Fibroblast of mammary gland (primary cell): ENCODE measurements at regions not wholly inside any gene's neighbourhood (a gene's known extent, or its start where the extent isn't known, plus 50 kb on each side); places are given as distances from the start of the nearest gene placed in this dataset.

Experiments used
- DNase-seq: peaks from one replicate; pipeline ENCODE4 v3.0.0-alpha.2; 2010; ENCODE audit warnings: low read depth
- H3K4me3 ChIP-seq: 2 replicates; pipeline ENCODE4 v1.5.1; 2011; ENCODE audit warnings: low read depth, mild to moderate bottlenecking, low read length, moderate library complexity; ENCODE audit not compliant: control insufficient read depth
- TF ChIP-seq, protein P1 (sequence below): conservative IDR thresholded peaks from 2 replicates; pipeline ENCODE4 v1.5.1; 2011; ENCODE audit warnings: low read depth, low read length, inconsistent platforms; ENCODE audit not compliant: control insufficient read depth, insufficient read depth

DNA sequence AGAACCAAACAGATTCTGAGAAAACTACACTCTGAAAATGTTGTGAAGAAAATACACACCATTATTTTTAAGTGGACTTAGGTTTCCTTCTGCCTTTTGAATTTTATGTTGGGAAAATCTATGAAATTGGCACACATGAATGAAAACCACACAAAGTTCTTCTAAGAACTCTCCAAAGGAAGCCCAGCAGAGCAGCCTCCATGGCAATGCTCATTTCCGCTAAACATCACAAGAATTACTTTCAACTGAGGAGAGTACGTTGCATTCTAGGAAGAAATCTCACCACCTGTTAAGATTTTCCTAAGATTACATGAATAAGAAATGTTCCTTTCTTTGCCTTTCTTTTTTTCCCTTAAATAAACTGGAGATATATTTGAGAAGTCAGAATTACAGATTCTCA lies 154.2 kb downstream of the BARHL2 start:
- TF ChIP-seq, protein P1, sequence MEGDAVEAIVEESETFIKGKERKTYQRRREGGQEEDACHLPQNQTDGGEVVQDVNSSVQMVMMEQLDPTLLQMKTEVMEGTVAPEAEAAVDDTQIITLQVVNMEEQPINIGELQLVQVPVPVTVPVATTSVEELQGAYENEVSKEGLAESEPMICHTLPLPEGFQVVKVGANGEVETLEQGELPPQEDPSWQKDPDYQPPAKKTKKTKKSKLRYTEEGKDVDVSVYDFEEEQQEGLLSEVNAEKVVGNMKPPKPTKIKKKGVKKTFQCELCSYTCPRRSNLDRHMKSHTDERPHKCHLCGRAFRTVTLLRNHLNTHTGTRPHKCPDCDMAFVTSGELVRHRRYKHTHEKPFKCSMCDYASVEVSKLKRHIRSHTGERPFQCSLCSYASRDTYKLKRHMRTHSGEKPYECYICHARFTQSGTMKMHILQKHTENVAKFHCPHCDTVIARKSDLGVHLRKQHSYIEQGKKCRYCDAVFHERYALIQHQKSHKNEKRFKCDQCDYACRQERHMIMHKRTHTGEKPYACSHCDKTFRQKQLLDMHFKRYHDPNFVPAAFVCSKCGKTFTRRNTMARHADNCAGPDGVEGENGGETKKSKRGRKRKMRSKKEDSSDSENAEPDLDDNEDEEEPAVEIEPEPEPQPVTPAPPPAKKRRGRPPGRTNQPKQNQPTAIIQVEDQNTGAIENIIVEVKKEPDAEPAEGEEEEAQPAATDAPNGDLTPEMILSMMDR: no peak
- H3K4me3 ChIP-seq: no peak overlapping the region
- no peak for DNase-seq

DNA sequence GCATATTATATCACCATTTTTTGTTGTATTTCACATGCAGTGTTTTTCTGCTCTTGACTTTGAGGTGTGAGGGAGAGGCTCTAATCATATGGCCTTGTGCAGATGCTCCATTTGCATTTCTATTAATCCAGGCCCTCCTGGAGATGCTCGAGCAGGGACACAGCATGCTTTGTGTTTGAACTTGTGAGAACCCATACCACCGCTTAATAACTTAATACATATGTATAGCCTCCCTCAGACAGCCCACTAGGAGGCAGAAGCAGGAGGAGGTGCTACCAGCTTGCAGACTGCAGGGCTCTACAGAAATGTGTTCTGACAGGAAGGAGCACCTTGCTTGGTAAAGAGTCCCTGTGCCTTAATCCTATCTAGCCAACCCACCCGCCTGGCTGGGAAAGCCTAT lies 155.2 kb downstream of the BARHL2 start:
- no peak overlapping the region for H3K4me3 ChIP-seq
- TF ChIP-seq, protein P1: no peak
- DNase-seq: no peak

DNA sequence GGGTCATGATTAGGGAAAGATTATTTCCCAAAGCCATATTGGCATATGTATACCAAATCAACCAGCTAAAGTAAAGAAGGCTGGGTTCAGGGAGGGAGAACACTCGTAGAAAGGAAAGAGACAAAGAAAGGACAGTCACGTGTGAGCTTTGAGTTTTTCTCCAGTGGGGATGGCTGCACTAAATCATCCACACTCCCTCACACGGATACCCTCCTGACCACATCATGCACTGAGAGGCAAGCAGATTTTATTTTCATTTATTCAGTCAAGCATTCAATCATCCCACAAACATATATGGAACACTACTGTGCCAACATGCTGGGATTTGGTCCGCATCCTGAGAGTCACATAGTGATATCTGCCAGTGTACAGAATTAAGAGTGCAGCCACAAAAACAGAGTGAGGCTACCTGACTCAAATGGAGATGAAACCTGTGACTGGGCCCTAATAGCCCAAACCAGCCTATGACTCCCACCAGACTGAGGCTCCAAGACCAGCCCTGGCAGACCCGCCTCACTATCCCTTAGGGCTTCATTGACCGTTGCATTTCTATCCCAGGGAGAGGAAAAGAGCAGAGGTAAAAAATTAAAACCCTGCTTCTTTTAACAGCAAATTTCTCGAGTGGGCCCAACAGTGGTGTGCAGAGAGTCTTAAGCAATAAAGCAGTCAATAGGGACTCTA lies 155.9 kb downstream of the BARHL2 start:
- no peak overlapping the region for H3K4me3 ChIP-seq

DNA sequence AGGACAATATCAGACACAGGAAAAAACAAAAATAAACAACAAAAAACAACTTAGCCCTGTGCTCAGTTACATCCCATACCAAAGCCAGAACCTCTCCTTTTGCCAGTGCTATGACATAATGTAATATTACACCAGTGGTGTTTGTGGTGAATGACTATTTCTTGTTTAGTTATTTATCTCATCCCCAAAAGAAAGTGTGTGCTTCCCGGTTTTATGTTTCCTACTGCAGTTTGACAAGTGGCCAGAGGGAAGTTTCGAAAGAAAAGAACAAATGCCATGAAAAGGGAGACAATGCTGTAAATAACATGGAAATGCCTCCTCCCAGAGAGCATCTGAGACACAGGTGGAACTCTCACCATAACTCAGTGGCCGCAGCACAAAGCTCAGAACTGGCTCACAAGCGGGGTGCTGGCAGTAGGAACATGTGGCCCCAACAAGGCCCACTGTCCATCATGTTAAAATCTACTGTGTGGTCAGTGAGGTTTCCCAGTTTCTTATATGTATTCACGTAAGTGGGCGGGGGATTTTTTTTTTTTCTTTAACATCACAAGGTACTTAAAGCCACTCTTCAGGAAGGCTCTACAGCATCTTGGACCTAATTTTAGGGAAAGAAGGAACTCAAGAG lies 158.2 kb downstream of the BARHL2 start:
- TF ChIP-seq, protein P1: no peak
- no peak for DNase-seq
- H3K4me3 ChIP-seq: no peak overlapping the region

More for the DNA sequence above, 155.9 kb downstream of the BARHL2 start:
- no peak for DNase-seq
- TF ChIP-seq, protein P1: no peak

DNA sequence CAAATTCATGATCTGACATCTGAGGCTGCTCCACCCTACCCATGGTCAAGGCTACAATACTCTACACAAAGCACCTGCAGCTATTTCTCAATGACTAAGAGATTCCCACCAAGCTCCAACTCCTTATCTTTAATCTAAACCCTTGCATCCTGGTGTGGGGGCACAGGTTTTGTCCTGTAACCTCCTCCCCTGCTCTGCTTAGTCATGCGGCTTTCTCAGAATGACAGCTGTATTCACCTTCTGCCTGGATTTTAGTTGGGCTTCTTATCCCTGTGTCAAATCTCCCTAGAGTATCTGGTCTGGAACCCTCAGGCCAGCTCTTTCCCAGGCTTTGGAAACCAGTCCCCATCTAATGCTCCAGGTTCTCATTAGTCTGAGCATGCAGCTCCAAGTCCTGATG lies 159.0 kb downstream of the BARHL2 start:
- TF ChIP-seq, protein P1: no peak
- no peak overlapping the region for H3K4me3 ChIP-seq
- DNase-seq: no peak

DNA sequence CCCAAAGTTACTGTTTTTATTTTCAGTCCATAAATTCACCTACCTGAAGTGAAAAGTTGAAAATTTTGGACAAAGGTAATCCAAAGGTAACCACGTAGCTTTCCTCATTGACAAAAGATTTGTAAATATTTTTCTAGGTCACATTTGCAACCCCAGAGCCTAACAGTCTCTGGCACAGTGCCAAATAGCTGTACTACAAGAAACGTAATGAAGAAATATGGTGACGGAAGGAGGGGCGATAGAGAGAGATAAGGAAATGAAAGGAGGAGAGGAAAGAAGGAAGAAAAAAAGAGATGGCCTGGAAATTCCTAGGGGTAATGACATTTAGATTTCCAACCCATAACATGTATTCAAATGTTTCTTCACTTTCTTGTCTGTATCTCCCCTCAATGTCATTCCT lies 159.4 kb downstream of the BARHL2 start:
- DNase-seq: no peak
- no peak overlapping the region for H3K4me3 ChIP-seq
- TF ChIP-seq, protein P1: no peak
